Spleen (tissue), 7 donors: ENCODE measurements at regions not wholly inside any gene's neighbourhood (a gene's known extent, or its start where the extent isn't known, plus 50 kb on each side); places are given as distances from the start of the nearest gene placed in this dataset.

ENCODE experiments used
- POLR2AphosphoS5 ChIP-seq, 3 donors: sonication (generic); formaldehyde crosslinking; IDR thresholded peaks; one replicate each; pipeline ENCODE4 v1.5.1; 2017; ENCODE audit warnings: antibody characterized with exemption in 3 of 3
- TF ChIP-seq, protein P1 (sequence below), 11 experiments: fragments of 200-600 bp in 7 of 11; fragments of 450-650 bp in 4 of 11; sonication (generic) in 4 of 11; IDR thresholded peaks in 8 of 11; conservative IDR thresholded peaks in 3 of 11; 1 replicate in 7 of 11; 2 replicates in 4 of 11; pipeline versions ENCODE4 v1.4.0 to v1.8.0; 2016 to 2021; ENCODE audit warnings: antibody characterized with exemption in 11 of 11, inconsistent platforms in 4 of 11, mild to moderate bottlenecking in 1 of 11
- donor health status: DM: no; HTN: no; CAD: no; lungs with moderate emphysema.
- donor health status: DM: no; HTN: no; CAD: no.
- donor health status: DM: no; HTN: no; CAD: no.

DNA sequence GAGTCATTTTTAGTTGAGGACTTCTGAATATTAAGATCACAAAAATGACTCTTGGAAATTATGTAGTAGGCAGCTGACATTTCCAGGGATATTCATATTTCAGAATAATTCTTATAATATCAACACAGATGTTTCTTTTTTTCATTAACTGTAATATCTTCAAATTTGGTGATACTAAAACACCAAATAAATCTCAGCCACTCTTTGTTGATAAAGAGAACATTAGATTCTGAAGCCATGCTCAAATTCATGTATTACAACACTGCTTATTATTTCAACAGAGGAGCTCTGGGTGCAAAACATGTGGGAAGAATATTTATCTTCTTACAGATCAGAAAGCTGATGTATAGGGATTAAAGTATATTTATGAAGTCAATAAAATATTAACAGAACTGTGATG, 355.4 kb downstream of the CRPPA start:
- TF ChIP-seq, protein P1, sequence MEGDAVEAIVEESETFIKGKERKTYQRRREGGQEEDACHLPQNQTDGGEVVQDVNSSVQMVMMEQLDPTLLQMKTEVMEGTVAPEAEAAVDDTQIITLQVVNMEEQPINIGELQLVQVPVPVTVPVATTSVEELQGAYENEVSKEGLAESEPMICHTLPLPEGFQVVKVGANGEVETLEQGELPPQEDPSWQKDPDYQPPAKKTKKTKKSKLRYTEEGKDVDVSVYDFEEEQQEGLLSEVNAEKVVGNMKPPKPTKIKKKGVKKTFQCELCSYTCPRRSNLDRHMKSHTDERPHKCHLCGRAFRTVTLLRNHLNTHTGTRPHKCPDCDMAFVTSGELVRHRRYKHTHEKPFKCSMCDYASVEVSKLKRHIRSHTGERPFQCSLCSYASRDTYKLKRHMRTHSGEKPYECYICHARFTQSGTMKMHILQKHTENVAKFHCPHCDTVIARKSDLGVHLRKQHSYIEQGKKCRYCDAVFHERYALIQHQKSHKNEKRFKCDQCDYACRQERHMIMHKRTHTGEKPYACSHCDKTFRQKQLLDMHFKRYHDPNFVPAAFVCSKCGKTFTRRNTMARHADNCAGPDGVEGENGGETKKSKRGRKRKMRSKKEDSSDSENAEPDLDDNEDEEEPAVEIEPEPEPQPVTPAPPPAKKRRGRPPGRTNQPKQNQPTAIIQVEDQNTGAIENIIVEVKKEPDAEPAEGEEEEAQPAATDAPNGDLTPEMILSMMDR (IDR thresholded peaks at IDR 0.05 in 8 of 11, conservative IDR thresholded peaks at IDR 0.05 in 3 of 11): no peak
- TF ChIP-seq POLR2AphosphoS5 (IDR thresholded peaks at IDR 0.05): no peak
